Heart left ventricle (tissue), 16 donors: ENCODE measurements at regions not wholly inside any gene's neighbourhood (a gene's known extent, or its start where the extent isn't known, plus 50 kb on each side); places are given as distances from the start of the nearest gene placed in this dataset.
"Not testable (repeated sequence)": the region's sequence is repeated elsewhere in the genome, so short reads cannot be mapped to it uniquely, and the experiment has no call there.

Experiments used
- ATAC-seq, 4 donors: fragments of 200-7000 bp; cut with Tn5 transposase; one replicate each; pipeline ENCODE4 v1.9.1; 2020 to 2022; ENCODE audit warnings: moderate library complexity in 4 of 4, mild to moderate bottlenecking in 3 of 4, moderate number of reproducible peaks in 1 of 4
- DNase-seq, 5 donors: peaks; one replicate each; pipeline ENCODE4 v3.0.0-alpha.2; 2020
- H3K27ac ChIP-seq, 12 donors: fragments of 200-600 bp; sonication (generic) in 4 of 12; one replicate each; pipeline versions ENCODE4 v1.5.0 to v1.8.0; 2016 to 2022; ENCODE audit warnings: mild to moderate bottlenecking in 2 of 12
- H3K27me3 ChIP-seq, 9 donors: fragments of 200-600 bp; sonication (generic) in 2 of 9; one replicate each; pipeline versions ENCODE4 v1.5.1 to v1.8.0; 2016 to 2022; ENCODE audit warnings: mild to moderate bottlenecking in 3 of 9
- H3K36me3 ChIP-seq, 9 donors: fragments of 200-600 bp; sonication (generic) in 2 of 9; one replicate each; pipeline versions ENCODE4 v1.5.0 to v1.8.0; 2018 to 2022; ENCODE audit warnings: mild to moderate bottlenecking in 2 of 9
- H3K4me1 ChIP-seq, 12 donors: fragments of 200-600 bp; sonication (generic) in 4 of 12; one replicate each; pipeline versions ENCODE4 v1.5.0 to v1.8.0; 2016 to 2022; ENCODE audit warnings: mild to moderate bottlenecking in 3 of 12
- H3K4me3 ChIP-seq, 12 donors: fragments of 200-600 bp; sonication (generic) in 4 of 12; one replicate each; pipeline versions ENCODE4 v1.5.0 to v1.8.0; 2017 to 2022; ENCODE audit warnings: mild to moderate bottlenecking in 9 of 12, moderate library complexity in 4 of 12
- H3K9me3 ChIP-seq, 12 donors: fragments of 200-600 bp; sonication (generic) in 4 of 12; one replicate each; pipeline versions ENCODE4 v1.5.0 to v1.8.0; 2016 to 2022; ENCODE audit warnings: mild to moderate bottlenecking in 1 of 12
- POLR2A ChIP-seq, 2 donors: fragments of 450-650 bp; IDR thresholded peaks; one replicate each; pipeline ENCODE4 v1.6.1; 2017; ENCODE audit warnings: antibody characterized with exemption in 2 of 2, mild to moderate bottlenecking in 2 of 2, moderate library complexity in 2 of 2
- WGBS, 4 donors: extraction: QIAGEN DNeasy Blood & Tissue Kit in 2 of 4; methylation state at CpG; one replicate each; pipeline versions ENCODE4 v1.1.5 to v1.1.7; 2013 to 2018; 5-methylcytosine and 5-hydroxymethylcytosine counted together
- intact Hi-C, 10 donors: fragments of 100-400 bp; cut with DNase I; formaldehyde crosslinking; loops; one replicate each; pipeline versions ENCODE4 v1.11.1 to v1.14.2; 2022
- TF ChIP-seq, protein P1 (sequence below), 12 donors: fragments of 200-600 bp; sonication (generic) in 4 of 12; IDR thresholded peaks; one replicate each; pipeline versions ENCODE4 v1.5.0 to v1.8.0; 2018 to 2022; ENCODE audit warnings: antibody characterized with exemption in 12 of 12, mild to moderate bottlenecking in 5 of 12
- donor health status: ischemic (EF 13 %, LVEDD 7.1; RV severe dilation, severe dysfunction).
- donor health status: healthy with polysubstance abuse.
- donor health status: DM: no; HTN: yes; CAD: no.
- donor health status: DM: no; HTN: no; CAD: no.
- donor health status: ischemic (EF 25% LVEDD 6.9; RV normal size, moderate dysfunction).
- donor health status: ischemic (EF 25% LVEDD 5.7; RV mildly dilated, moderate dysfunction).
- donor health status: healthy.
- donor health status: DM: yes; HTN: yes; CAD: no.
- donor health status: ischemic (EF 35%, LVEDD 5.7; RV mildly dilated, moderate dysfunction).
- donor health status: nonischemic (EF 11% LVEDD 7.7; RV severe dilation, severe dysfunction).
- donor health status: DM: yes; HTN: yes; CAD: no.
- donor health status: PGD.
- donor health status: ischemic (EF 29% LVEDD 5.4; RV normal size, mild dysfunction).
- donor health status: nonischemic (EF 23%, LVEDD 6.1; RV moderate dilation, normal function).

DNA sequence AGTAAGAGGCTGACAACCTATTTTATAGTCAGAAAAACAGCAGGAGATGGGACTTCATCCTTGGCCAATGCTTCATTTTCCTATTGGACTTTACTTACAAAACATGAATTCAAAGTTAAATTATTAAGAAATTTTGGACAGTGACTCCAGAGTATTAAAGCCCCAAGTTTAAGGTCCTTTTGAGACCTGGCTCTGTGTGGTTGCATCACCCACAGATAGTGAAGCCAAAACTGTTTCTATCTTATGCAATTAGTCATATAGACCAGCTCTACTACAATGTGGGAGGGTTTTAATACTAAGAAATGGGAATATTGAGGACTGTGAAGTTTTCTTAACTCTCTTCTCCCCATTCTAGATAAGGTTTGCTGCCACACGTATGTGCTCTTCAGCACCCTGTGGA lies 196.7 kb upstream of the AR start:
- WGBS, 4 donors = 71 to 95% (median 74%) methylated on average over 1 of the region's 1 CpG
- intact Hi-C loops = no loop called here
- no peak for ATAC-seq

DNA sequence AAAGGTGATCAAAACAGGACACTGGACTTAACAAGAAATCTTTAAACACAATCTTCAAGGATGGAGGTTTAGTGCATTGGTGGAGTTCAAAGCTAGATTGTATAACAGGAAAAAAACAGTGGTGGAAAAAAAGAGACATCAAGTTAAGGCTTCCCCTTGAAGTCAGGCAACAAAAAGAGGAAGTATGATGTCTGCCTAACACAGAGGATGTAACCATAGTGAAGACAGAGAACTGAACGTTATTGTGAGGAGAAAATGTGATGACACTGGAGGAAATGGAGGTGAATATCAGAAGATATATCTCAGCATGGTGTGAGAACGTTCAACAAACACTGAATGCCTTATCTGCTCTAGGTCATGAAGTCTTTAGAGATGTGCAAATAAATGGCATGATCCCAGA lies 192.4 kb upstream of the AR start:
- H3K27ac ChIP-seq = no peak overlapping the region
- intact Hi-C loops = no loop called here
- no peaks in the 10 kb centered on the region for H3K4me1 ChIP-seq
- DNase-seq = no peak
- 15 to 33% (median 19%) methylated on average over 2 of the region's 2 CpGs for WGBS, 4 donors
- H3K4me3 ChIP-seq = no peak overlapping the region
- TF ChIP-seq POLR2A (IDR thresholded peaks at IDR 0.05) = no peak
- TF ChIP-seq, protein P1, sequence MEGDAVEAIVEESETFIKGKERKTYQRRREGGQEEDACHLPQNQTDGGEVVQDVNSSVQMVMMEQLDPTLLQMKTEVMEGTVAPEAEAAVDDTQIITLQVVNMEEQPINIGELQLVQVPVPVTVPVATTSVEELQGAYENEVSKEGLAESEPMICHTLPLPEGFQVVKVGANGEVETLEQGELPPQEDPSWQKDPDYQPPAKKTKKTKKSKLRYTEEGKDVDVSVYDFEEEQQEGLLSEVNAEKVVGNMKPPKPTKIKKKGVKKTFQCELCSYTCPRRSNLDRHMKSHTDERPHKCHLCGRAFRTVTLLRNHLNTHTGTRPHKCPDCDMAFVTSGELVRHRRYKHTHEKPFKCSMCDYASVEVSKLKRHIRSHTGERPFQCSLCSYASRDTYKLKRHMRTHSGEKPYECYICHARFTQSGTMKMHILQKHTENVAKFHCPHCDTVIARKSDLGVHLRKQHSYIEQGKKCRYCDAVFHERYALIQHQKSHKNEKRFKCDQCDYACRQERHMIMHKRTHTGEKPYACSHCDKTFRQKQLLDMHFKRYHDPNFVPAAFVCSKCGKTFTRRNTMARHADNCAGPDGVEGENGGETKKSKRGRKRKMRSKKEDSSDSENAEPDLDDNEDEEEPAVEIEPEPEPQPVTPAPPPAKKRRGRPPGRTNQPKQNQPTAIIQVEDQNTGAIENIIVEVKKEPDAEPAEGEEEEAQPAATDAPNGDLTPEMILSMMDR (IDR thresholded peaks at IDR 0.05) = no peak
- H3K27me3 ChIP-seq = no peaks in the 10 kb centered on the region
- H3K9me3 ChIP-seq = no peaks in the 10 kb centered on the region
- no peak for ATAC-seq
- H3K36me3 ChIP-seq = no peaks in the 10 kb centered on the region

More for the DNA sequence above, 196.7 kb upstream of the AR start:
- no peak overlapping the region for H3K4me3 ChIP-seq
- DNase-seq = no peak
- no peaks in the 10 kb centered on the region for H3K4me1 ChIP-seq
- H3K36me3 ChIP-seq = no peaks in the 10 kb centered on the region
- H3K27me3 ChIP-seq = no peaks in the 10 kb centered on the region
- H3K9me3 ChIP-seq = no peaks in the 10 kb centered on the region
- no peak for TF ChIP-seq POLR2A (IDR thresholded peaks at IDR 0.05)
- TF ChIP-seq, protein P1 (IDR thresholded peaks at IDR 0.05) = no peak
- H3K27ac ChIP-seq = no peak overlapping the region

DNA sequence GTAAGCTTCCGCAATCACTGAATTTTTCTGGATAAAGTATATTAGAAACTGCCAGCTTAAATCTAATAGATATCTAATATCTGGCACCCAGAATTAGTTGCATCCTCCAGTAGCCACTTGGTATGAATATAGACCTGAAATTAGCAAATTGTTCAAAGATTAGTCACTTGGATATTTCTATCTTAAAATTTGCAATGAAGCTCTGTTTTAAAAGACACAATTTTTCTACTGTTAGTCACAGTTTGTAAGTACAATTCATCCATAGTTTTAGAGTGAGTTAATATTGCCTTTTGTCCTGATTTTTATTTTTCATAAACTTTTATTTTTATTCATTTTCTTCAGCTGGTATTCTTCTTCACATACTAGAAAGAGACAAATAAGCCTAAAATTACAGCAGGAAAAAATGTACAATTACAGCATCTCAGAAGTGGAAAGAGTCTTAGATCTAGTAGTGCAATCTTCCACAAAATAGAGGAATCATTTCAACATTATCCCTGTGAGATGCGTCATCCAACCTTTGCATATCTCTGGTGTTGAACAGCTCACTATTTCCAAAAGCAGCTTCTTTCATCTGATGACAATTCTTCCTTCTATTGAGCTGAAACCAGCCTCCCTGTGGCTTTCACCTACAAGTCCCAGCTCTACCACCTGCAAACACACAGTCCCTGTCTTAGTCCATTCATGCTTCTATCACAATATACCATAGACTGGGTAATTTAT lies 190.0 kb upstream of the AR start:
- TF ChIP-seq, protein P1 (IDR thresholded peaks at IDR 0.05) = no peak
- no peak for TF ChIP-seq POLR2A (IDR thresholded peaks at IDR 0.05)
- no peaks in the 10 kb centered on the region for H3K36me3 ChIP-seq
- no peak for ATAC-seq
- DNase-seq = no peak
- H3K4me1 ChIP-seq = no peaks in the 10 kb centered on the region
- H3K9me3 ChIP-seq = no peaks in the 10 kb centered on the region
- no peak overlapping the region for H3K4me3 ChIP-seq
- H3K27ac ChIP-seq = no peak overlapping the region
- intact Hi-C loops = no loop called here
- WGBS, 4 donors = 83 to 90% (median 88%) methylated on average over 2 of the region's 2 CpGs
- peaks cover 0 to 10% (median 0%) of the 10 kb centered on the region in 9 donors for H3K27me3 ChIP-seq

DNA sequence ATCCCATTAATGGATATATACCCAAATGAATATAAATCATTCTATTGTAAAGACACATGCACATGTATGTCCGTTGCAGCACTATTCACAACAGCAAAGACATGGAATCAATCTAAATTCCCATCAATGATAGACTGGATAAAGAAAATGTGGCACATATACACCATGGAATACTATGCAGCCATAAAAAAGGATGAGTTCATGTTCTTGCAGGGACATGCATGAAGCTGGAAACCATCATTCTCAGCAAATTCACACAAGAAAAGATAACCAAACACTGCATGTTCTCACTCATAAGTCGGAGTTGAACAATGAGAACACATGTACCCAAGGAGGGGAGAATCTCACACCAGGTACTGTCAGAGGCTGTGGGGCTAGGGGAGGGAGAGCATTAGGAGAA lies 182.6 kb upstream of the AR start:
- ATAC-seq, H3K4me1 ChIP-seq, H3K36me3 ChIP-seq, H3K27ac ChIP-seq, intact Hi-C loops, H3K4me3 ChIP-seq, DNase-seq: not testable (repeated sequence)
- Histone ChIP-seq H3K9me3 (peaks cover 0 to 32% (median 0%) of the 10 kb centered on the region in 12 donors), H3K27me3 (peaks cover 0 to 14% (median 0%) of the 10 kb centered on the region in 9 donors)
- 66 to 74% (median 69%) methylated on average over 2 of the region's 2 CpGs for WGBS, 4 donors

DNA sequence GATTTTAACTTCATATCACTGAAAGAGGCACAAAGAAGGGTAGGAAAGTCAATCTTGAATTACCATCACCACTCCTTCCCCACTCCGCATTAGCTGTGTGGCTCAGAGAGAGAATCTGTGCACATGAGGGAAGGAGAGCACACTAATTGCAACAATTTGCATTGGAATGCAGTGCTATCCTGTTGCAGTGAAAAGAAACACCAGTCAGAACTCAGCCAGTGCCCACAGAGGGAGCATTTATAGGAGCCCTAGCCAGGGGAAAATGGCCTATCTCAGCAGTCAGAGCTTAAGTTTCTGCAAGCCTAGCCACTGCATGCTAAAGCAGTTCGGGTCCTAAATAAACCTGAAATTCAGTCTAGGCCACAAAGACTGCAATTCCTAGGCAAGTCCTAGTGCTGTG lies 159.4 kb upstream of the AR start:
- 71 to 92% (median 85%) methylated on average over 2 of the region's 2 CpGs for WGBS, 4 donors
- H3K9me3 ChIP-seq = peaks cover 0 to 13% (median 0%) of the 10 kb centered on the region in 12 donors
- no peak for ATAC-seq
- TF ChIP-seq, protein P1 (IDR thresholded peaks at IDR 0.05) = no peak
- no peak for TF ChIP-seq POLR2A (IDR thresholded peaks at IDR 0.05)
- no peak for DNase-seq
- H3K27me3 ChIP-seq = peaks cover 0 to 4% (median 0%) of the 10 kb centered on the region in 9 donors
- intact Hi-C loops = no loop called here
- no peak overlapping the region for H3K27ac ChIP-seq
- H3K36me3 ChIP-seq = no peaks in the 10 kb centered on the region
- no peaks in the 10 kb centered on the region for H3K4me1 ChIP-seq
- H3K4me3 ChIP-seq = no peak overlapping the region
